ENCODE measurements at regions not wholly inside any gene's neighbourhood (a gene's known extent, or its start where the extent isn't known, plus 50 kb on each side); places are given as distances from the start of the nearest gene placed in this dataset.

DNA sequence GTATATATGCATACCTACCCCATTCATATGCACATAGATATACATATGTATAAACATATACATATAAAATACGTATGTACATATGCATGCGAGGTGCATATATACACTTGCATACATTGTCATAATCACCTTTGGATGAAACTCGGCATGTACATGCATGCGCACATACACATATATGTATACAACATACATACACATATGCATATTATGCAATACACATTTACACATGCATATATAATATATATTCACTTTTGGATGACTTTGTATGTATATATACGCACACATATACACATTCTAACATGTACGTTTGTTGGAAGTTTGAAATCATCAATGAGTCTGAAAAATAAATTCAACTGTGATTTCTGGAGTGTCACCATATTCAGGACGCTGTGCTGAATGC, 401.6 kb upstream of the TBX3 start:
- Histone ChIP-seq H3F3A (ENCODE audit: low read depth) (no peaks in the 10 kb centered on the region), H2AFZ (replicated peaks) (no peak overlapping the region), H3K4me1 (no peaks in the 10 kb centered on the region), H3K4me3 (no peak overlapping the region), H3K4me2 (no peak overlapping the region), H3K9ac (no peak overlapping the region), H3K9me3 (ENCODE audit: low read depth) (no peaks in the 10 kb centered on the region), H3K79me2 (ENCODE audit: low read depth) (no peaks in the 10 kb centered on the region), H3K36me3 (no peaks in the 10 kb centered on the region), H4K20me1 (ENCODE audit: low read depth) (no peaks in the 10 kb centered on the region), H3K27me3 (no peaks in the 10 kb centered on the region), H3K27ac (no peak overlapping the region)
- Mint-ChIP-seq H3K27me3 (ENCODE audit: insufficient read depth, low read depth) (peaks cover 8% of the 10 kb centered on the region), H3K9me3 (no peaks in the 10 kb centered on the region), H3K27ac (no peak overlapping the region), H3K4me3 (no peak overlapping the region), H3K4me1 (no peaks in the 10 kb centered on the region), H3K36me3 (no peaks in the 10 kb centered on the region)
- TF ChIP-seq EZH2 (IDR thresholded peaks at IDR 0.05) = no peak
- no peak for TF ChIP-seq EZH2phosphoT487 (IDR thresholded peaks at IDR 0.05)
- TF ChIP-seq, protein P1, sequence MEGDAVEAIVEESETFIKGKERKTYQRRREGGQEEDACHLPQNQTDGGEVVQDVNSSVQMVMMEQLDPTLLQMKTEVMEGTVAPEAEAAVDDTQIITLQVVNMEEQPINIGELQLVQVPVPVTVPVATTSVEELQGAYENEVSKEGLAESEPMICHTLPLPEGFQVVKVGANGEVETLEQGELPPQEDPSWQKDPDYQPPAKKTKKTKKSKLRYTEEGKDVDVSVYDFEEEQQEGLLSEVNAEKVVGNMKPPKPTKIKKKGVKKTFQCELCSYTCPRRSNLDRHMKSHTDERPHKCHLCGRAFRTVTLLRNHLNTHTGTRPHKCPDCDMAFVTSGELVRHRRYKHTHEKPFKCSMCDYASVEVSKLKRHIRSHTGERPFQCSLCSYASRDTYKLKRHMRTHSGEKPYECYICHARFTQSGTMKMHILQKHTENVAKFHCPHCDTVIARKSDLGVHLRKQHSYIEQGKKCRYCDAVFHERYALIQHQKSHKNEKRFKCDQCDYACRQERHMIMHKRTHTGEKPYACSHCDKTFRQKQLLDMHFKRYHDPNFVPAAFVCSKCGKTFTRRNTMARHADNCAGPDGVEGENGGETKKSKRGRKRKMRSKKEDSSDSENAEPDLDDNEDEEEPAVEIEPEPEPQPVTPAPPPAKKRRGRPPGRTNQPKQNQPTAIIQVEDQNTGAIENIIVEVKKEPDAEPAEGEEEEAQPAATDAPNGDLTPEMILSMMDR (IDR thresholded peaks at IDR 0.05) = no peak
- no peak for DNase-seq (ENCODE audit: low spot score)

DNA sequence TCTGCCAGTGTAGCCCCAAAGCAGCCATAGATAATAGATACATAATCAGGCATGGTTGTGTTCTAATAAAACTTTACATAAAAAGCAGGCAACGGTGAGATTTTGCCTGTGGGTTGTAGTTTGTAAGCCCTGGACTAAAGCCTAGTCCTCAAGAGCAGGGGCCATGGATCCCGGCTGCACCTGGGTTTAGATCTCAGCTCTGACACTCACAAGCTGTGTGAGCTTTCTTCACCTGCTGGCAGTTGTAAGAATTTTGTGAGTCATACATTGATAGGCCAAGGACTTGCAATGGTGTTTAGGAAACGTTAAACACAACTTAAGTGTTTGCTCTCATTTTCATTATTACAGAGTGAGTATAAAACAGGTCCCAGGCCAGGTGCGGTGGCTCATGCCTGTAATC, 395.8 kb upstream of the TBX3 start:
- Histone ChIP-seq H3K9me3 (ENCODE audit: low read depth) (no peaks in the 10 kb centered on the region), H2AFZ (replicated peaks) (no peak overlapping the region), H3K4me3 (no peak overlapping the region), H3K27ac (no peak overlapping the region), H3F3A (ENCODE audit: low read depth) (no peaks in the 10 kb centered on the region), H3K36me3 (no peaks in the 10 kb centered on the region), H3K9ac (no peak overlapping the region), H3K4me2 (no peak overlapping the region), H3K27me3 (no peaks in the 10 kb centered on the region), H3K79me2 (ENCODE audit: low read depth) (no peaks in the 10 kb centered on the region), H4K20me1 (ENCODE audit: low read depth) (no peaks in the 10 kb centered on the region), H3K4me1 (no peaks in the 10 kb centered on the region)
- no peak overlapping the region for H3K27ac Mint-ChIP-seq
- H3K4me1 Mint-ChIP-seq = no peaks in the 10 kb centered on the region
- no peak for DNase-seq (ENCODE audit: low spot score)
- H3K4me3 Mint-ChIP-seq = no peak overlapping the region
- H3K27me3 Mint-ChIP-seq (ENCODE audit: insufficient read depth, low read depth) = peaks cover 4% of the 10 kb centered on the region
- no peaks in the 10 kb centered on the region for H3K36me3 Mint-ChIP-seq
- no peaks in the 10 kb centered on the region for H3K9me3 Mint-ChIP-seq
- TF ChIP-seq, protein P1 (IDR thresholded peaks at IDR 0.05) = no peak
- TF ChIP-seq EZH2phosphoT487 (IDR thresholded peaks at IDR 0.05) = no peak
- no peak for TF ChIP-seq EZH2 (IDR thresholded peaks at IDR 0.05)

DNA sequence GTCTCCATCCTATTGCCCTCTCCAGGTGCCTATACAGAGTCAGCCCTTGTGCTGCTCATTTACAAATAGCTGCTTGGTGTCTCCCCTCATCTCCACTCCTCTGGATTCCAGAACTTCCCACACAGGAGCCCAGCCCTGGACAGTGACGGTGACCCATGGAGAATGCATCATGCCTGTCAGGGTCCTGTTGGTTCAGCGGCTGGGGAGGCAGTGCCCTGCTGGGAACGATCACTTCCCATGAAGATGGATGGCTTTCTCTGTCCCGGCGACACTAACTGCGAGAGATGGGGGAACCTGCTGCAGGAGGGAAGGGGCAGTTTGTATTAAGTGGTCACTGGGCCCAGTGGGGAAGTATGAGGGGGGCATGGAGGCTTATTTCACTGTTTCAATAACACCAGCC, 395.0 kb upstream of the TBX3 start:
- Histone ChIP-seq H3K9me3 (ENCODE audit: low read depth) (no peaks in the 10 kb centered on the region), H3K79me2 (ENCODE audit: low read depth) (no peaks in the 10 kb centered on the region), H3K9ac (no peak overlapping the region), H3F3A (ENCODE audit: low read depth) (no peaks in the 10 kb centered on the region), H2AFZ (replicated peaks) (no peak overlapping the region), H3K4me3 (no peak overlapping the region), H3K27me3 (no peaks in the 10 kb centered on the region), H3K27ac (no peak overlapping the region), H3K4me2 (no peak overlapping the region), H4K20me1 (ENCODE audit: low read depth) (no peaks in the 10 kb centered on the region), H3K36me3 (no peaks in the 10 kb centered on the region), H3K4me1 (no peaks in the 10 kb centered on the region)
- no peak for TF ChIP-seq EZH2phosphoT487 (IDR thresholded peaks at IDR 0.05)
- TF ChIP-seq, protein P1 (IDR thresholded peaks at IDR 0.05) = no peak
- DNase-seq (ENCODE audit: low spot score) = no peak
- no peak overlapping the region for H3K27ac Mint-ChIP-seq
- no peaks in the 10 kb centered on the region for H3K4me1 Mint-ChIP-seq
- no peak overlapping the region for H3K4me3 Mint-ChIP-seq
- peaks cover 4% of the 10 kb centered on the region for H3K27me3 Mint-ChIP-seq (ENCODE audit: insufficient read depth, low read depth)
- no peaks in the 10 kb centered on the region for H3K9me3 Mint-ChIP-seq
- H3K36me3 Mint-ChIP-seq = no peaks in the 10 kb centered on the region

DNA sequence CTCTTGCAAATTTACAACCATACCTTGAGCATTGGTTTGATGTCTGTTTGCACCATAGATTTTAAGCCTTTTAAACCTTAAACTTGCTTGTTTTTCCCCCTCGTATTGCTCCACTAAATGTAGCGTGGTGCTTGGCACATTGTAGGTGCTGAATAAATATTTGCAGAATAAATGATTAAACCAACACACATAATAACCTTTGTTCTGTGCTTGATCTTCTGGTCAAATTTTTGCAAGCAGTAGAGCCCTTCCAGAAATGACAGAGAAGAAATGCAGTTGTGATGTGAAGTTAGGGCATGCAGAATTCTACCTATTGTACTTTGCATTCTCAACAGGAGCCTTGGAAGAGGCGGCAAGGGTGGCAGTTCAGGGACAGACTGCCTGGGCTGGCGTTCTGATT, 394.4 kb upstream of the TBX3 start:
- no peak overlapping the region for H3K4me3 Mint-ChIP-seq
- no peaks in the 10 kb centered on the region for H3K9me3 Mint-ChIP-seq
- H3K27ac ChIP-seq = no peak overlapping the region
- H3K4me1 Mint-ChIP-seq = no peaks in the 10 kb centered on the region
- no peak for TF ChIP-seq EZH2 (IDR thresholded peaks at IDR 0.05)
- TF ChIP-seq, protein P1 (IDR thresholded peaks at IDR 0.05) = no peak
- TF ChIP-seq EZH2phosphoT487 (IDR thresholded peaks at IDR 0.05) = no peak
- no peak overlapping the region for H3K27ac Mint-ChIP-seq
- no peaks in the 10 kb centered on the region for H3F3A ChIP-seq (ENCODE audit: low read depth)
- DNase-seq (ENCODE audit: low spot score) = no peak
- H3K36me3 ChIP-seq = no peaks in the 10 kb centered on the region
- no peak overlapping the region for H3K4me2 ChIP-seq
- no peak overlapping the region for H3K4me3 ChIP-seq
- peaks cover 4% of the 10 kb centered on the region for H3K27me3 Mint-ChIP-seq (ENCODE audit: insufficient read depth, low read depth)
- no peaks in the 10 kb centered on the region for H4K20me1 ChIP-seq (ENCODE audit: low read depth)
- no peaks in the 10 kb centered on the region for H3K4me1 ChIP-seq
- H2AFZ ChIP-seq (replicated peaks) = no peak overlapping the region
- no peak overlapping the region for H3K9ac ChIP-seq
- H3K9me3 ChIP-seq (ENCODE audit: low read depth) = no peaks in the 10 kb centered on the region
- H3K27me3 ChIP-seq = no peaks in the 10 kb centered on the region
- no peaks in the 10 kb centered on the region for H3K36me3 Mint-ChIP-seq
- H3K79me2 ChIP-seq (ENCODE audit: low read depth) = no peaks in the 10 kb centered on the region
